HG03439 (cell line): ENCODE measurements at regions not wholly inside any gene's neighbourhood (a gene's known extent, or its start where the extent isn't known, plus 50 kb on each side); places are given as distances from the start of the nearest gene placed in this dataset.

Source experiments
- ATAC-seq: cut with Tn5 transposase; IDR thresholded peaks from one replicate; pipeline ENCODE4 v1.9.1; 2021; ENCODE audit warnings: mild to moderate bottlenecking, moderate library complexity; ENCODE audit not compliant: unreplicated experiment

GRCh38 chr4:24476282-24476681 lies 108.1 kb downstream of the DHX15 start:
- ATAC-seq, result no peak

GRCh38 chr4:24475756-24476155 lies 108.6 kb downstream of the DHX15 start:
- ATAC-seq, result no peak

- ATAC-seq, result no peak
These were observed 111.0 kb downstream of the DHX15 start for GRCh38 chr4:24473309-24473721.

GRCh38 chr4:24472514-24473308 lies 111.6 kb downstream of the DHX15 start:
- peak; percentile 67 for ATAC-seq

GRCh38 chr4:24472161-24472510 lies 112.2 kb downstream of the DHX15 start:
- no peak for ATAC-seq

GRCh38 chr4:24471486-24472160 lies 112.7 kb downstream of the DHX15 start:
- no peak for ATAC-seq

- ATAC-seq, result no peak
These were observed 113.5 kb downstream of the DHX15 start for GRCh38 chr4:24470666-24471485.

- no peak for ATAC-seq
These were observed 116.3 kb downstream of the DHX15 start for GRCh38 chr4:24468071-24468470.

GRCh38 chr4:24464566-24464965 lies 119.8 kb downstream of the DHX15 start:
- no peak for ATAC-seq

- ATAC-seq, result no peak
These were observed 127.9 kb downstream of the DHX15 start for GRCh38 chr4:24456431-24456830.

- no peak for ATAC-seq
These were observed 130.4 kb downstream of the DHX15 start for GRCh38 chr4:24453951-24454350.

- ATAC-seq, result no peak
These were observed 132.5 kb downstream of the DHX15 start for GRCh38 chr4:24451870-24452269.

GRCh38 chr4:24443200-24443599 lies 141.2 kb downstream of the DHX15 start:
- ATAC-seq, result no peak

- ATAC-seq, result no peak
These were observed 143.6 kb downstream of the DHX15 start for GRCh38 chr4:24440765-24441164.

GRCh38 chr4:24434241-24434640 lies 150.1 kb downstream of the DHX15 start:
- no peak for ATAC-seq

- no peak for ATAC-seq
These were observed 150.7 kb downstream of the DHX15 start for GRCh38 chr4:24433515-24434214.

- ATAC-seq, result no peak
These were observed 155.5 kb downstream of the DHX15 start for GRCh38 chr4:24428850-24429249.

- ATAC-seq, result no peak
These were observed 157.8 kb downstream of the DHX15 start for GRCh38 chr4:24426557-24426956.

- ATAC-seq, result no peak
These were observed 158.5 kb downstream of the DHX15 start for GRCh38 chr4:24425863-24426262.

- ATAC-seq, result no peak
These were observed 160.7 kb downstream of the DHX15 start for GRCh38 chr4:24423670-24424069.

GRCh38 chr4:24422644-24423043 lies 161.7 kb downstream of the DHX15 start:
- ATAC-seq, result no peak
